ENCODE measurements at regions not wholly inside any gene's neighbourhood (a gene's known extent, or its start where the extent isn't known, plus 50 kb on each side); places are given as distances from the start of the nearest gene placed in this dataset.

DNA sequence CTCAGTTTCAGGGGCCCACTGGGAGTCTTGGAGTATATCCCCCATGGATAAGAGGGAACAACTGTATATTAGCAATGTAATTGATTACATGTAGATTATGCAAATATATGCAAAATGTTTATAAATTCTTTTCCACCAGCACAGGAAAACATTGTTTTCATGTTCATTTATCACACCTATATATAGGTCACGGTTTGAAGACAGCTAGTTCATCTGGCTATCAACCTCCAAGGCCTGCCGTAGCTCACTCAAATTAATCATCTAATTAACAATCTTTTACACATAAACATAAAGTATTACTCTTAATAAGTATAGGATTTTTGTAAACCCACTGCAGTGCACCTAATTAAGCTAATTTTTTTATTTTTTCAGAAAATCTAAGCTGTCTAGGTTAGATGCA, 53.7 kb upstream of the SP4 start:
- H3K27me3 ChIP-seq = no peaks in the 10 kb centered on the region
- no peaks in the 10 kb centered on the region for H3K4me1 ChIP-seq
- TF ChIP-seq EP300 (IDR thresholded peaks at IDR 0.05) = no peak
- H3K27ac ChIP-seq = no peak overlapping the region
- H3K36me3 ChIP-seq = no peaks in the 10 kb centered on the region
- WGBS, 2 donors (ENCODE audit: low coverage in 1 of 2) = 77 to 87% methylated on average over 2 of the region's 2 CpGs
- no peak for ATAC-seq
- no peak overlapping the region for H3K4me3 ChIP-seq
- peaks cover 0 to 14% (median 0%) of the 10 kb centered on the region in 3 donors for H3K9me3 ChIP-seq

DNA sequence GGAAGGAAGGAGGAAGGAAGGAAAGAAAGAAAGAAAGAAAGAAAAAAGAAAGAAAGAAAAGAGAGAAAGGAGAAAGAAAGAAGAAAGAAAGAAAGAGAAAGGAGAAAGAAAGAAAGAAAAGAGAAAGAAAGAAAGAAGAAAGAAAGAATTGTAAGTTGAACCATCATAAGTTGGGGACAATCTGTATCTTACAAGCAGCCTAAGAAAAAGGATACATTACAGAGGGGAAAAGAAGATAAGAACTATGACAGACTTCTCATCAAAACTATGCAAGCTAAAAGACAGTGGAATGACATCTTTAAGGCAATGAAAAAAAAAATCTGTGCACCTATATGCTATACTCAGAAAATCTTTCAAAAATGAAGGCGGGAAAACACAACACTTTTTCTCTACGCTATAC, 50.3 kb upstream of the SP4 start:
- ATAC-seq = no peak
- Histone ChIP-seq H3K4me1 (no peaks in the 10 kb centered on the region), H3K27ac (no peak overlapping the region), H3K27me3 (no peaks in the 10 kb centered on the region), H3K4me3 (no peak overlapping the region), H3K36me3 (no peaks in the 10 kb centered on the region), H3K9me3 (peaks cover 0 to 14% (median 0%) of the 10 kb centered on the region in 3 donors)
- WGBS, 2 donors (ENCODE audit: low coverage in 1 of 2) = 67 to 100% methylated on average over 2 of the region's 2 CpGs
- TF ChIP-seq, protein P1, sequence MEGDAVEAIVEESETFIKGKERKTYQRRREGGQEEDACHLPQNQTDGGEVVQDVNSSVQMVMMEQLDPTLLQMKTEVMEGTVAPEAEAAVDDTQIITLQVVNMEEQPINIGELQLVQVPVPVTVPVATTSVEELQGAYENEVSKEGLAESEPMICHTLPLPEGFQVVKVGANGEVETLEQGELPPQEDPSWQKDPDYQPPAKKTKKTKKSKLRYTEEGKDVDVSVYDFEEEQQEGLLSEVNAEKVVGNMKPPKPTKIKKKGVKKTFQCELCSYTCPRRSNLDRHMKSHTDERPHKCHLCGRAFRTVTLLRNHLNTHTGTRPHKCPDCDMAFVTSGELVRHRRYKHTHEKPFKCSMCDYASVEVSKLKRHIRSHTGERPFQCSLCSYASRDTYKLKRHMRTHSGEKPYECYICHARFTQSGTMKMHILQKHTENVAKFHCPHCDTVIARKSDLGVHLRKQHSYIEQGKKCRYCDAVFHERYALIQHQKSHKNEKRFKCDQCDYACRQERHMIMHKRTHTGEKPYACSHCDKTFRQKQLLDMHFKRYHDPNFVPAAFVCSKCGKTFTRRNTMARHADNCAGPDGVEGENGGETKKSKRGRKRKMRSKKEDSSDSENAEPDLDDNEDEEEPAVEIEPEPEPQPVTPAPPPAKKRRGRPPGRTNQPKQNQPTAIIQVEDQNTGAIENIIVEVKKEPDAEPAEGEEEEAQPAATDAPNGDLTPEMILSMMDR (IDR thresholded peaks at IDR 0.05) = no peak
- TF ChIP-seq EP300 (IDR thresholded peaks at IDR 0.05) = no peak
- TF ChIP-seq POLR2A (IDR thresholded peaks at IDR 0.05) = no peak
- TF ChIP-seq POLR2AphosphoS5 (IDR thresholded peaks at IDR 0.05) = no peak

Small RNAs in the stretch of these regions (small RNA-seq; reads per million reads assigned to genes)
- 0 reads per million in 4 donors for gene RN7SL542P

Measured in gastroesophageal sphincter (tissue), 4 donors.